T-cell (primary cell): ENCODE measurements at regions not wholly inside any gene's neighbourhood (a gene's known extent, or its start where the extent isn't known, plus 50 kb on each side); places are given as distances from the start of the nearest gene placed in this dataset.

Experiments used
- ATAC-seq, 4 experiments: fragments of 200-7000 bp in 3 of 4; fragments of 150-1000 bp in 1 of 4; cut with Tn5 transposase; replicated peaks in 1 of 4; 1 replicate in 3 of 4; 2 replicates in 1 of 4; pipeline ENCODE4 v1.10.0; 2021; ENCODE audit warnings: moderate library complexity in 3 of 4, mild to moderate bottlenecking in 2 of 4, moderate number of reproducible peaks in 1 of 4
- CTCF ChIA-PET, 2 donors: fragments of 300-600 bp; sonication (Branson Sonifier 250); formaldehyde crosslinking; loops; one replicate each; lab custom pipeline; 2022; ENCODE audit warnings: antibody characterized with exemption in 2 of 2; lab: Charles Lee
- POLR2A ChIA-PET, 2 donors: fragments of 300-600 bp; sonication (Branson Sonifier 250); formaldehyde crosslinking; loops; one replicate each; lab custom pipeline; 2022; ENCODE audit warnings: antibody characterized with exemption in 2 of 2; lab: Charles Lee
- DNase-seq, 35 experiments: peaks; one replicate each; pipeline versions ENCODE4 v3.0.0 to v3.0.0-alpha.2; 2013 to 2023
- H3K27ac ChIP-seq: one replicate; pipeline ENCODE4 v1.5.1; 2013; ENCODE audit warnings: low read length
- H3K27me3 ChIP-seq, 2 experiments: replicated peaks in 1 of 2; 1 replicate in 1 of 2; 2 replicates in 1 of 2; pipeline versions ENCODE4 v1.6.1 to v1.7.0; 2013; ENCODE audit warnings: low read length in 1 of 2, mixed read lengths in 1 of 2; ENCODE audit not compliant: control insufficient read depth in 2 of 2, insufficient read depth in 2 of 2; ENCODE audit errors: extremely low read depth in 1 of 2
- H3K36me3 ChIP-seq, 2 donors: 1 replicate in 1 of 2; 2 replicates in 1 of 2; pipeline versions ENCODE4 v1.6.1 to v1.7.0; 2013; ENCODE audit warnings: low read length in 1 of 2; ENCODE audit not compliant: control insufficient read depth in 2 of 2, insufficient read depth in 1 of 2; ENCODE audit errors: extremely low read depth in 1 of 2
- H3K4me1 ChIP-seq, 2 experiments: 1 replicate in 1 of 2; 2 replicates in 1 of 2; pipeline versions ENCODE4 v1.6.1 to v1.7.0; 2013; ENCODE audit warnings: low read length in 2 of 2, mixed read lengths in 1 of 2; ENCODE audit not compliant: insufficient read depth in 2 of 2, control insufficient read depth in 1 of 2; ENCODE audit errors: extremely low read depth in 1 of 2
- H3K4me3 ChIP-seq, 2 donors: 1 replicate in 1 of 2; 2 replicates in 1 of 2; pipeline versions ENCODE4 v1.5.1 to v1.7.0; 2013; ENCODE audit warnings: mild to moderate bottlenecking in 2 of 2, low read length in 1 of 2, moderate library complexity in 1 of 2; ENCODE audit not compliant: control insufficient read depth in 1 of 2; ENCODE audit errors: extremely low read depth in 1 of 2
- H3K9me3 ChIP-seq: 2 replicates; pipeline ENCODE4 v1.7.0; 2013
- H3K27ac Mint-ChIP-seq, 2 donors: one replicate each; pipeline ENCODE4 v1.8.0; 2020 to 2021; ENCODE audit warnings: mild to moderate bottlenecking in 2 of 2, mixed read lengths in 2 of 2
- H3K27me3 Mint-ChIP-seq, 2 donors: one replicate each; pipeline ENCODE4 v1.8.0; 2021 to 2022; ENCODE audit warnings: mixed read lengths in 2 of 2
- H3K36me3 Mint-ChIP-seq: one replicate; pipeline ENCODE4 v1.8.0; 2021; ENCODE audit warnings: mixed read lengths
- H3K4me1 Mint-ChIP-seq, 3 donors: one replicate each; pipeline ENCODE4 v1.8.0; 2020 to 2022; ENCODE audit warnings: mixed read lengths in 3 of 3, mild to moderate bottlenecking in 1 of 3
- H3K4me3 Mint-ChIP-seq, 3 donors: one replicate each; pipeline ENCODE4 v1.8.0; 2020 to 2022; ENCODE audit warnings: mild to moderate bottlenecking in 3 of 3, mixed read lengths in 3 of 3, moderate library complexity in 3 of 3
- H3K9me3 Mint-ChIP-seq, 3 donors: one replicate each; pipeline ENCODE4 v1.8.0; 2020 to 2022; ENCODE audit warnings: mixed read lengths in 3 of 3
- WGBS: methylation state at CpG from one replicate; pipeline ENCODE4 v1.1.5; 2013; ENCODE audit warnings: missing lambda C conversion rate; ENCODE audit not compliant: insufficient coverage; 5-methylcytosine and 5-hydroxymethylcytosine counted together

GRCh38 chr5:29262339-29263123 lies 1931.0 kb upstream of the CDH6 start:
- no peaks in the 10 kb centered on the region for H3K9me3 ChIP-seq

GRCh38 chr5:29261213-29261612 lies 1932.3 kb upstream of the CDH6 start:
- no peak for ATAC-seq
- H3K36me3 Mint-ChIP-seq = no peaks in the 10 kb centered on the region
- no peak overlapping the region for H3K27ac Mint-ChIP-seq
- Histone ChIP-seq H3K36me3 (no peaks in the 10 kb centered on the region), H3K27me3 (no peaks in the 10 kb centered on the region), H3K4me3 (no peak overlapping the region), H3K4me1 (no peaks in the 10 kb centered on the region), H3K27ac (no peak overlapping the region), H3K9me3 (no peaks in the 10 kb centered on the region)
- peaks cover 11 to 19% (median 14%) of the 10 kb centered on the region in 3 donors for H3K9me3 Mint-ChIP-seq
- H3K4me1 Mint-ChIP-seq = no peaks in the 10 kb centered on the region
- DNase-seq = no peak
- no peak overlapping the region for H3K4me3 Mint-ChIP-seq
- ChIA-PET POLR2A (no interaction called here), CTCF (no interaction called here)
- H3K27me3 Mint-ChIP-seq = no peaks in the 10 kb centered on the region
- no CpG with 5 or more reads among the region's 1 CpG for WGBS

More at GRCh38 chr5:29262339-29263123, 1931.0 kb upstream of the CDH6 start:
- Histone ChIP-seq H3K36me3 (no peaks in the 10 kb centered on the region), H3K4me3 (no peak overlapping the region), H3K27ac (no peak overlapping the region), H3K4me1 (no peaks in the 10 kb centered on the region), H3K27me3 (no peaks in the 10 kb centered on the region)
- CTCF ChIA-PET = no interaction called here
- Mint-ChIP-seq H3K36me3 (no peaks in the 10 kb centered on the region), H3K4me1 (no peaks in the 10 kb centered on the region), H3K9me3 (peaks cover 11 to 19% (median 13%) of the 10 kb centered on the region in 3 donors), H3K4me3 (no peak overlapping the region), H3K27ac (no peak overlapping the region), H3K27me3 (no peaks in the 10 kb centered on the region)
- no peak for DNase-seq
- POLR2A ChIA-PET = no interaction called here
- ATAC-seq = no peak
- WGBS = no CpG with 5 or more reads among the region's 3 CpGs

GRCh38 chr5:29252390-29252789 lies 1941.1 kb upstream of the CDH6 start:
- ATAC-seq (no peak), DNase-seq (no peak)
- CTCF ChIA-PET = no interaction called here
- peaks cover 2% of the 10 kb centered on the region for H3K9me3 ChIP-seq
- Mint-ChIP-seq H3K27me3 (no peaks in the 10 kb centered on the region), H3K4me1 (no peaks in the 10 kb centered on the region), H3K27ac (no peak overlapping the region), H3K4me3 (no peak overlapping the region), H3K9me3 (peaks cover 4 to 22% (median 12%) of the 10 kb centered on the region in 3 donors), H3K36me3 (no peaks in the 10 kb centered on the region)
- POLR2A ChIA-PET = no interaction called here
- no peak overlapping the region for H3K4me3 ChIP-seq
- no peaks in the 10 kb centered on the region for H3K36me3 ChIP-seq
- H3K27me3 ChIP-seq = no peaks in the 10 kb centered on the region
- no peak overlapping the region for H3K27ac ChIP-seq
- H3K4me1 ChIP-seq = no peaks in the 10 kb centered on the region
- no CpG with 5 or more reads among the region's 2 CpGs for WGBS

GRCh38 chr5:29247346-29248028 lies 1946.0 kb upstream of the CDH6 start:
- no peaks in the 10 kb centered on the region for H3K36me3 Mint-ChIP-seq

GRCh38 chr5:29240379-29240778 lies 1953.1 kb upstream of the CDH6 start:
- no peaks in the 10 kb centered on the region for H3K27me3 ChIP-seq
- H3K27ac ChIP-seq = no peak overlapping the region
- H3K4me1 Mint-ChIP-seq = no peaks in the 10 kb centered on the region
- no peaks in the 10 kb centered on the region for H3K27me3 Mint-ChIP-seq
- POLR2A ChIA-PET = no interaction called here
- no peak overlapping the region for H3K27ac Mint-ChIP-seq
- no peaks in the 10 kb centered on the region for H3K36me3 ChIP-seq
- H3K9me3 Mint-ChIP-seq = peaks cover 15 to 23% (median 18%) of the 10 kb centered on the region in 3 donors
- no peak for DNase-seq
- CTCF ChIA-PET = no interaction called here
- H3K4me1 ChIP-seq = no peaks in the 10 kb centered on the region
- 83% methylated on average over 1 of the region's 1 CpG for WGBS
- no peak overlapping the region for H3K4me3 ChIP-seq
- no peaks in the 10 kb centered on the region for H3K9me3 ChIP-seq
- no peaks in the 10 kb centered on the region for H3K36me3 Mint-ChIP-seq
- no peak for ATAC-seq
- H3K4me3 Mint-ChIP-seq = no peak overlapping the region

More at GRCh38 chr5:29247346-29248028, 1946.0 kb upstream of the CDH6 start:
- Histone ChIP-seq H3K27ac (no peak overlapping the region), H3K27me3 (no peaks in the 10 kb centered on the region), H3K9me3 (peaks cover 2% of the 10 kb centered on the region), H3K4me1 (no peaks in the 10 kb centered on the region), H3K4me3 (no peak overlapping the region), H3K36me3 (no peaks in the 10 kb centered on the region)
- Mint-ChIP-seq H3K4me3 (no peak overlapping the region), H3K4me1 (no peaks in the 10 kb centered on the region), H3K27ac (no peak overlapping the region), H3K27me3 (no peaks in the 10 kb centered on the region), H3K9me3 (peaks cover 14 to 29% (median 27%) of the 10 kb centered on the region in 3 donors)
- DNase-seq (no peak), ATAC-seq (no peak)
- POLR2A ChIA-PET = no interaction called here
- CTCF ChIA-PET = no interaction called here
- 57% methylated on average over 1 of the region's 2 CpGs for WGBS

GRCh38 chr5:29239606-29240005 lies 1953.9 kb upstream of the CDH6 start:
- no peaks in the 10 kb centered on the region for H3K9me3 ChIP-seq

More at GRCh38 chr5:29239606-29240005, 1953.9 kb upstream of the CDH6 start:
- no CpG with 5 or more reads among the region's 4 CpGs for WGBS
- ChIA-PET POLR2A (no interaction called here), CTCF (no interaction called here)
- Histone ChIP-seq H3K4me1 (no peaks in the 10 kb centered on the region), H3K36me3 (no peaks in the 10 kb centered on the region), H3K4me3 (no peak overlapping the region), H3K27ac (no peak overlapping the region), H3K27me3 (no peaks in the 10 kb centered on the region)
- Mint-ChIP-seq H3K27me3 (no peaks in the 10 kb centered on the region), H3K27ac (no peak overlapping the region), H3K9me3 (peaks cover 14 to 26% (median 19%) of the 10 kb centered on the region in 3 donors), H3K4me1 (no peaks in the 10 kb centered on the region), H3K36me3 (no peaks in the 10 kb centered on the region), H3K4me3 (no peak overlapping the region)
- DNase-seq = no peak
- no peak for ATAC-seq
